Fibroblast of lung (primary cell): ENCODE measurements at regions not wholly inside any gene's neighbourhood (a gene's known extent, or its start where the extent isn't known, plus 50 kb on each side); places are given as distances from the start of the nearest gene placed in this dataset.

Experiments
- DNase-seq, 2 donors: peaks; one replicate each; pipeline versions ENCODE4 v3.0.0 to v3.0.0-alpha.2; 2010; ENCODE audit warnings: low read depth in 2 of 2
- H2AFZ ChIP-seq: 2 replicates; pipeline ENCODE4 v1.5.1; 2012; ENCODE audit warnings: low read length, control low read depth, inconsistent platforms
- H3K27ac ChIP-seq: 2 replicates; pipeline ENCODE4 v1.5.1; 2011; ENCODE audit warnings: low read length, control low read depth; ENCODE audit not compliant: insufficient read depth
- H3K27me3 ChIP-seq: 2 replicates; pipeline ENCODE4 v1.5.1; 2011; ENCODE audit warnings: mild to moderate bottlenecking, low read length; ENCODE audit not compliant: control insufficient read depth, insufficient read depth
- H3K36me3 ChIP-seq: 2 replicates; pipeline ENCODE4 v1.5.1; 2011; ENCODE audit warnings: low read length; ENCODE audit not compliant: control insufficient read depth, insufficient read depth
- H3K4me1 ChIP-seq: 2 replicates; pipeline ENCODE4 v1.5.1; 2011; ENCODE audit warnings: low read length; ENCODE audit not compliant: control insufficient read depth, insufficient read depth; ENCODE audit errors: extremely low read depth
- H3K4me2 ChIP-seq: 2 replicates; pipeline ENCODE4 v1.5.1; 2011; ENCODE audit warnings: low read length, control low read depth; ENCODE audit not compliant: insufficient read depth; ENCODE audit errors: extremely low read depth
- H3K4me3 ChIP-seq, 4 experiments: fragments of 200-600 bp in 1 of 4; sonication (generic) in 1 of 4; replicated peaks in 1 of 4; 2 replicates each; pipeline ENCODE4 v1.5.1; 2011 to 2016; ENCODE audit warnings: low read length in 4 of 4, low read depth in 3 of 4, mild to moderate bottlenecking in 3 of 4, control low read depth in 2 of 4, inconsistent platforms in 1 of 4, mixed read lengths in 1 of 4; ENCODE audit not compliant: insufficient read depth in 1 of 4; ENCODE audit errors: control extremely low read depth in 1 of 4
- H3K79me2 ChIP-seq: 2 replicates; pipeline ENCODE4 v1.5.1; 2012; ENCODE audit warnings: mild to moderate bottlenecking, low read length, inconsistent platforms; ENCODE audit not compliant: control insufficient read depth, insufficient read depth
- H3K9ac ChIP-seq: 2 replicates; pipeline ENCODE4 v1.5.1; 2011; ENCODE audit warnings: mild to moderate bottlenecking, low read length, control low read depth; ENCODE audit not compliant: insufficient read depth
- H3K9me3 ChIP-seq: 2 replicates; pipeline ENCODE4 v1.5.1; 2012; ENCODE audit warnings: low read depth, low read length; ENCODE audit not compliant: control insufficient read depth, insufficient read depth
- H4K20me1 ChIP-seq: 2 replicates; pipeline ENCODE4 v1.5.1; 2011; ENCODE audit warnings: low read length; ENCODE audit not compliant: control insufficient read depth, insufficient read depth; ENCODE audit errors: extremely low read depth
- EZH2 ChIP-seq: IDR thresholded peaks from 2 replicates; pipeline ENCODE4 v1.5.1; 2012; ENCODE audit warnings: low read length, control low read depth, mild to moderate bottlenecking; ENCODE audit errors: missing control alignments
- TF ChIP-seq, protein P1 (sequence below), 2 donors: IDR thresholded peaks in 1 of 2; conservative IDR thresholded peaks in 1 of 2; 1 replicate in 1 of 2; 2 replicates in 1 of 2; pipeline ENCODE4 v1.5.1; 2011 to 2012; ENCODE audit warnings: low read length in 2 of 2, control low read depth in 1 of 2, inconsistent platforms in 1 of 2, low read depth in 1 of 2, mild to moderate bottlenecking in 1 of 2

DNA sequence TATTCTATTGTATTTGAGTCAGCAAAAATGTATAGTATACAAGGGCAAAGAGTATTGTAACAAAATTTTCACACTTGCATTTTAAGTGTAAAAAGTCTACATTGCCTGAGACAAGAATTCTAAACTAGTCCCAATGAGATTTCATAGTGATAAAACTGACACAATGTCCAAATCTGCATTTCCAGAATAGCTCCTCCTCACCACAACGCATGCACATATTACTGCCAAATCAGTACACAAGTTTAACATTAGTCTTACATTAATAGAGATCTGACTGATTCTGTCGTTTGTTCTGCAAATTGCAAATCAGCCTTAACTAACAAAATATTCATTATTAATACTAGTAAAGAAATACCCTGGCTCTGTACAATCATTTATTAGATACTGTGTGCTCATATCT lies 222.2 kb upstream of the NEIL3 start:
- Histone ChIP-seq H3K79me2 (no peaks in the 10 kb centered on the region), H3K27me3 (no peaks in the 10 kb centered on the region), H4K20me1 (no peaks in the 10 kb centered on the region), H3K4me3 (no peak overlapping the region), H3K9me3 (no peaks in the 10 kb centered on the region), H3K4me1 (no peaks in the 10 kb centered on the region), H3K36me3 (no peaks in the 10 kb centered on the region), H3K27ac (no peak overlapping the region), H2AFZ (no peak overlapping the region), H3K4me2 (no peak overlapping the region), H3K9ac (no peak overlapping the region)
- TF ChIP-seq, protein P1, sequence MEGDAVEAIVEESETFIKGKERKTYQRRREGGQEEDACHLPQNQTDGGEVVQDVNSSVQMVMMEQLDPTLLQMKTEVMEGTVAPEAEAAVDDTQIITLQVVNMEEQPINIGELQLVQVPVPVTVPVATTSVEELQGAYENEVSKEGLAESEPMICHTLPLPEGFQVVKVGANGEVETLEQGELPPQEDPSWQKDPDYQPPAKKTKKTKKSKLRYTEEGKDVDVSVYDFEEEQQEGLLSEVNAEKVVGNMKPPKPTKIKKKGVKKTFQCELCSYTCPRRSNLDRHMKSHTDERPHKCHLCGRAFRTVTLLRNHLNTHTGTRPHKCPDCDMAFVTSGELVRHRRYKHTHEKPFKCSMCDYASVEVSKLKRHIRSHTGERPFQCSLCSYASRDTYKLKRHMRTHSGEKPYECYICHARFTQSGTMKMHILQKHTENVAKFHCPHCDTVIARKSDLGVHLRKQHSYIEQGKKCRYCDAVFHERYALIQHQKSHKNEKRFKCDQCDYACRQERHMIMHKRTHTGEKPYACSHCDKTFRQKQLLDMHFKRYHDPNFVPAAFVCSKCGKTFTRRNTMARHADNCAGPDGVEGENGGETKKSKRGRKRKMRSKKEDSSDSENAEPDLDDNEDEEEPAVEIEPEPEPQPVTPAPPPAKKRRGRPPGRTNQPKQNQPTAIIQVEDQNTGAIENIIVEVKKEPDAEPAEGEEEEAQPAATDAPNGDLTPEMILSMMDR (conservative IDR thresholded peaks at IDR 0.05 in 1 of 2, IDR thresholded peaks at IDR 0.05 in 1 of 2; ENCODE audit: low read depth in 1 of 2, low read length in 2 of 2): no peak
- no peak for TF ChIP-seq EZH2
- no peak for DNase-seq

- H3K9me3 ChIP-seq: no peaks in the 10 kb centered on the region
- TF ChIP-seq, protein P1 (conservative IDR thresholded peaks at IDR 0.05 in 1 of 2, IDR thresholded peaks at IDR 0.05 in 1 of 2; ENCODE audit: low read depth in 1 of 2, low read length in 2 of 2): no peak
- no peak for TF ChIP-seq EZH2
- H3K4me1 ChIP-seq: no peaks in the 10 kb centered on the region
- H3K9ac ChIP-seq: no peak overlapping the region
- no peaks in the 10 kb centered on the region for H3K36me3 ChIP-seq
- no peak overlapping the region for H3K4me2 ChIP-seq
- no peak overlapping the region for H3K4me3 ChIP-seq
- H3K79me2 ChIP-seq: no peaks in the 10 kb centered on the region
- no peak for DNase-seq
- no peaks in the 10 kb centered on the region for H4K20me1 ChIP-seq
- no peak overlapping the region for H2AFZ ChIP-seq
- H3K27me3 ChIP-seq: no peaks in the 10 kb centered on the region
- no peak overlapping the region for H3K27ac ChIP-seq
Observed at GRCh38 chr4:177091515-177091914, 218.2 kb upstream of the NEIL3 start.

- Histone ChIP-seq H3K27me3 (no peaks in the 10 kb centered on the region), H3K27ac (no peak overlapping the region), H3K4me2 (no peak overlapping the region), H3K4me3 (no peak overlapping the region), H3K4me1 (no peaks in the 10 kb centered on the region), H3K79me2 (no peaks in the 10 kb centered on the region), H4K20me1 (no peaks in the 10 kb centered on the region), H2AFZ (no peak overlapping the region), H3K9ac (no peak overlapping the region), H3K9me3 (no peaks in the 10 kb centered on the region), H3K36me3 (no peaks in the 10 kb centered on the region)
- TF ChIP-seq, protein P1 (conservative IDR thresholded peaks at IDR 0.05 in 1 of 2, IDR thresholded peaks at IDR 0.05 in 1 of 2; ENCODE audit: low read depth in 1 of 2, low read length in 2 of 2): no peak
- TF ChIP-seq EZH2: no peak
- DNase-seq: no peak
Observed at GRCh38 chr4:177092807-177093206, 216.9 kb upstream of the NEIL3 start.
